Ishikawa (cell line): ENCODE measurements at regions not wholly inside any gene's neighbourhood (a gene's known extent, or its start where the extent isn't known, plus 50 kb on each side); places are given as distances from the start of the nearest gene placed in this dataset.

ENCODE experiments used
- CEBPB ChIP-seq: IDR thresholded peaks from 2 replicates; pipeline ENCODE4 v1.6.1; 2012
- EP300 ChIP-seq: IDR thresholded peaks from 2 replicates; pipeline ENCODE4 v1.6.1; 2012; ENCODE audit warnings: borderline replicate concordance
- FOXM1 ChIP-seq: IDR thresholded peaks from 2 replicates; pipeline ENCODE4 v1.6.1; 2012; ENCODE audit warnings: low read depth, borderline replicate concordance
- TEAD4 ChIP-seq: IDR thresholded peaks from 2 replicates; pipeline ENCODE4 v1.6.1; 2012
- YY1 ChIP-seq: IDR thresholded peaks from 2 replicates; pipeline ENCODE4 v1.6.1; 2012; ENCODE audit warnings: low read depth
- ZBTB7A ChIP-seq: IDR thresholded peaks from 2 replicates; pipeline ENCODE4 v1.6.1; 2012; ENCODE audit warnings: low read depth
- TF ChIP-seq, protein P1 (sequence below): IDR thresholded peaks from 2 replicates; pipeline ENCODE4 v1.6.1; 2012

DNA sequence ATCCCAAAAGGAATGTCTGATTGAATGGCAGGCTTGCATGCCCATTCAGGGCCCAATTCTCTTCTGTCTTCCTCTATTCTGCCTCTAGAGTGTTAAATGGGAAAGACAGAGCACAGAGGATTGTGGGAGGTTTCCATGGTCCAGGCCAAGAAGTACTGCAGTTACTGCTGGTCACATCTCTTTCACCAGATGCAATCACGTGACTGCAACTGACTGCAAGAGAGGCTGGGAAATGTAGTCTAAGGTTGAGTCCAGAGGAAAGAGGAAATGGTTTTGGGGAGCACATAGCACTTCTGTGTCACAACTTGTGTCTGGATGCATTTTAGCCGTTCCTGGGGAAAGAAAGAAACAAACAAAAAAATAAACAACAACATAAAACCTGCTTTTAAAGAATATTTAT lies 336.4 kb upstream of the BTBD3 start:
- TF ChIP-seq ZBTB7A (no peak), YY1 (no peak), EP300 (no peak), CEBPB (no peak), TEAD4 (no peak), FOXM1 (no peak)
- TF ChIP-seq, protein P1, sequence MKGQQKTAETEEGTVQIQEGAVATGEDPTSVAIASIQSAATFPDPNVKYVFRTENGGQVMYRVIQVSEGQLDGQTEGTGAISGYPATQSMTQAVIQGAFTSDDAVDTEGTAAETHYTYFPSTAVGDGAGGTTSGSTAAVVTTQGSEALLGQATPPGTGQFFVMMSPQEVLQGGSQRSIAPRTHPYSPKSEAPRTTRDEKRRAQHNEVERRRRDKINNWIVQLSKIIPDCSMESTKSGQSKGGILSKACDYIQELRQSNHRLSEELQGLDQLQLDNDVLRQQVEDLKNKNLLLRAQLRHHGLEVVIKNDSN = peak; percentile 89
